Astrocyte (in vitro differentiated cells and primary cell): ENCODE measurements at regions not wholly inside any gene's neighbourhood (a gene's known extent, or its start where the extent isn't known, plus 50 kb on each side); places are given as distances from the start of the nearest gene placed in this dataset.

ENCODE experiments used
- EZH2 ChIP-seq: IDR thresholded peaks from 2 replicates; pipeline ENCODE4 v1.6.1; 2012; ENCODE audit warnings: mild to moderate bottlenecking, low read length, inconsistent platforms; ENCODE audit not compliant: insufficient read depth
- TF ChIP-seq, protein P1 (sequence below): IDR thresholded peaks from 2 replicates; pipeline ENCODE4 v1.5.1; 2011; ENCODE audit warnings: low read depth, mild to moderate bottlenecking, inconsistent platforms, low read length, moderate library complexity; ENCODE audit not compliant: insufficient read depth

DNA sequence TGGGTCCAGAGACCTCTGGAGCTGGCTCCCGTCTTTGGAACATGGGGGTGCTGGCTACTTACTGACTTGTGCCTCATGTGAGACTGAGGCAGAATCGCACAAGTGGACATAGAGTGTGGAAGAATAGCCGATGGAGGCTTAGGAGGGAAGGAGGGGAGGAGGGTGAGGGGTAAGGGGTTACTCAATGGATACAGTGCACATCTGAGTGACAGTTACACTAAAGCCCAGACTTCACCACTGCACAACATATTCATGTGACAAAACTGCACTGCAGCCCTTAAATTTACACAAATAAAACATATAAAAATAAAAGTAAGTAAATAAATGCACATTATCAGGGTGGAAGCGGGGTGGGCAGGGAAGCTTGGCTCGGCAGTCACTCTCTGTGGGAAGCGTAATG lies 197.7 kb upstream of the RAB4A start:
- no peak for TF ChIP-seq EZH2
- TF ChIP-seq, protein P1, sequence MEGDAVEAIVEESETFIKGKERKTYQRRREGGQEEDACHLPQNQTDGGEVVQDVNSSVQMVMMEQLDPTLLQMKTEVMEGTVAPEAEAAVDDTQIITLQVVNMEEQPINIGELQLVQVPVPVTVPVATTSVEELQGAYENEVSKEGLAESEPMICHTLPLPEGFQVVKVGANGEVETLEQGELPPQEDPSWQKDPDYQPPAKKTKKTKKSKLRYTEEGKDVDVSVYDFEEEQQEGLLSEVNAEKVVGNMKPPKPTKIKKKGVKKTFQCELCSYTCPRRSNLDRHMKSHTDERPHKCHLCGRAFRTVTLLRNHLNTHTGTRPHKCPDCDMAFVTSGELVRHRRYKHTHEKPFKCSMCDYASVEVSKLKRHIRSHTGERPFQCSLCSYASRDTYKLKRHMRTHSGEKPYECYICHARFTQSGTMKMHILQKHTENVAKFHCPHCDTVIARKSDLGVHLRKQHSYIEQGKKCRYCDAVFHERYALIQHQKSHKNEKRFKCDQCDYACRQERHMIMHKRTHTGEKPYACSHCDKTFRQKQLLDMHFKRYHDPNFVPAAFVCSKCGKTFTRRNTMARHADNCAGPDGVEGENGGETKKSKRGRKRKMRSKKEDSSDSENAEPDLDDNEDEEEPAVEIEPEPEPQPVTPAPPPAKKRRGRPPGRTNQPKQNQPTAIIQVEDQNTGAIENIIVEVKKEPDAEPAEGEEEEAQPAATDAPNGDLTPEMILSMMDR = no peak
